Heart left ventricle (tissue), 16 donors: ENCODE measurements at regions not wholly inside any gene's neighbourhood (a gene's known extent, or its start where the extent isn't known, plus 50 kb on each side); places are given as distances from the start of the nearest gene placed in this dataset.

ENCODE experiments used
- ATAC-seq, 4 donors: fragments of 200-7000 bp; cut with Tn5 transposase; one replicate each; pipeline ENCODE4 v1.9.1; 2020 to 2022; ENCODE audit warnings: moderate library complexity in 4 of 4, mild to moderate bottlenecking in 3 of 4, moderate number of reproducible peaks in 1 of 4
- DNase-seq, 5 donors: peaks; one replicate each; pipeline ENCODE4 v3.0.0-alpha.2; 2020
- H3K27ac ChIP-seq, 12 donors: fragments of 200-600 bp; sonication (generic) in 4 of 12; one replicate each; pipeline versions ENCODE4 v1.5.0 to v1.8.0; 2016 to 2022; ENCODE audit warnings: mild to moderate bottlenecking in 2 of 12
- H3K27me3 ChIP-seq, 9 donors: fragments of 200-600 bp; sonication (generic) in 2 of 9; one replicate each; pipeline versions ENCODE4 v1.5.1 to v1.8.0; 2016 to 2022; ENCODE audit warnings: mild to moderate bottlenecking in 3 of 9
- H3K36me3 ChIP-seq, 9 donors: fragments of 200-600 bp; sonication (generic) in 2 of 9; one replicate each; pipeline versions ENCODE4 v1.5.0 to v1.8.0; 2018 to 2022; ENCODE audit warnings: mild to moderate bottlenecking in 2 of 9
- H3K4me1 ChIP-seq, 12 donors: fragments of 200-600 bp; sonication (generic) in 4 of 12; one replicate each; pipeline versions ENCODE4 v1.5.0 to v1.8.0; 2016 to 2022; ENCODE audit warnings: mild to moderate bottlenecking in 3 of 12
- H3K4me3 ChIP-seq, 12 donors: fragments of 200-600 bp; sonication (generic) in 4 of 12; one replicate each; pipeline versions ENCODE4 v1.5.0 to v1.8.0; 2017 to 2022; ENCODE audit warnings: mild to moderate bottlenecking in 9 of 12, moderate library complexity in 4 of 12
- H3K9me3 ChIP-seq, 12 donors: fragments of 200-600 bp; sonication (generic) in 4 of 12; one replicate each; pipeline versions ENCODE4 v1.5.0 to v1.8.0; 2016 to 2022; ENCODE audit warnings: mild to moderate bottlenecking in 1 of 12
- CTCF ChIP-seq, 12 donors: fragments of 200-600 bp; sonication (generic) in 4 of 12; IDR thresholded peaks; one replicate each; pipeline versions ENCODE4 v1.5.0 to v1.8.0; 2018 to 2022; ENCODE audit warnings: antibody characterized with exemption in 12 of 12, mild to moderate bottlenecking in 5 of 12
- POLR2A ChIP-seq, 2 donors: fragments of 450-650 bp; IDR thresholded peaks; one replicate each; pipeline ENCODE4 v1.6.1; 2017; ENCODE audit warnings: antibody characterized with exemption in 2 of 2, mild to moderate bottlenecking in 2 of 2, moderate library complexity in 2 of 2
- WGBS, 4 donors: extraction: QIAGEN DNeasy Blood & Tissue Kit in 2 of 4; methylation state at CpG; one replicate each; pipeline versions ENCODE4 v1.1.5 to v1.1.7; 2013 to 2018; 5-methylcytosine and 5-hydroxymethylcytosine counted together
- intact Hi-C, 10 donors: fragments of 100-400 bp; cut with DNase I; formaldehyde crosslinking; loops; one replicate each; pipeline versions ENCODE4 v1.11.1 to v1.14.2; 2022
- donor health status: ischemic (EF 13 %, LVEDD 7.1; RV severe dilation, severe dysfunction).
- donor health status: healthy with polysubstance abuse.
- donor health status: DM: no; HTN: yes; CAD: no.
- donor health status: DM: no; HTN: no; CAD: no.
- donor health status: ischemic (EF 25% LVEDD 6.9; RV normal size, moderate dysfunction).
- donor health status: ischemic (EF 25% LVEDD 5.7; RV mildly dilated, moderate dysfunction).
- donor health status: healthy.
- donor health status: DM: yes; HTN: yes; CAD: no.
- donor health status: ischemic (EF 35%, LVEDD 5.7; RV mildly dilated, moderate dysfunction).
- donor health status: nonischemic (EF 11% LVEDD 7.7; RV severe dilation, severe dysfunction).
- donor health status: DM: yes; HTN: yes; CAD: no.
- donor health status: PGD.
- donor health status: ischemic (EF 29% LVEDD 5.4; RV normal size, mild dysfunction).
- donor health status: nonischemic (EF 23%, LVEDD 6.1; RV moderate dilation, normal function).

GRCh38 chr3:74303711-74304110, 310.7 kb downstream of the CNTN3 start:
- no peak overlapping the region for H3K27ac ChIP-seq
- H3K4me1 ChIP-seq: peaks cover 0 to 15% (median 0%) of the 10 kb centered on the region in 12 donors
- no peaks in the 10 kb centered on the region for H3K36me3 ChIP-seq
- no peaks in the 10 kb centered on the region for H3K9me3 ChIP-seq
- no peak for DNase-seq
- WGBS, 4 donors: 73 to 81% (median 77%) methylated on average over 2 of the region's 2 CpGs
- no peak overlapping the region for H3K4me3 ChIP-seq
- no peaks in the 10 kb centered on the region for H3K27me3 ChIP-seq
- TF ChIP-seq CTCF (IDR thresholded peaks at IDR 0.05) (no peak), POLR2A (IDR thresholded peaks at IDR 0.05) (no peak)
- intact Hi-C loops: no loop called here
- ATAC-seq: no peak

- ATAC-seq: peak in 1 of 4 donors; percentile 53
- no peak for TF ChIP-seq CTCF (IDR thresholded peaks at IDR 0.05)
- TF ChIP-seq POLR2A (IDR thresholded peaks at IDR 0.05): no peak
- no peak for DNase-seq
- Histone ChIP-seq H3K4me1 (peaks cover 0 to 15% (median 0%) of the 10 kb centered on the region in 12 donors), H3K27me3 (no peaks in the 10 kb centered on the region), H3K4me3 (no peak overlapping the region), H3K9me3 (no peaks in the 10 kb centered on the region), H3K27ac (no peak overlapping the region), H3K36me3 (no peaks in the 10 kb centered on the region)
- intact Hi-C loops: no loop called here
- WGBS, 4 donors: 14 to 23% (median 20%) methylated on average over 1 of the region's 1 CpG
Measured at GRCh38 chr3:74302969-74303368, 311.5 kb downstream of the CNTN3 start.

GRCh38 chr3:74302281-74302680, 312.2 kb downstream of the CNTN3 start:
- no peak overlapping the region for H3K27ac ChIP-seq
- H3K4me3 ChIP-seq: no peak overlapping the region
- DNase-seq (no peak), ATAC-seq (no peak)
- 16 to 38% (median 22%) methylated on average over 1 of the region's 1 CpG for WGBS, 4 donors
- H3K27me3 ChIP-seq: no peaks in the 10 kb centered on the region
- no peaks in the 10 kb centered on the region for H3K9me3 ChIP-seq
- TF ChIP-seq CTCF (IDR thresholded peaks at IDR 0.05) (no peak), POLR2A (IDR thresholded peaks at IDR 0.05) (no peak)
- intact Hi-C loops: no loop called here
- peaks cover 0 to 15% (median 0%) of the 10 kb centered on the region in 12 donors for H3K4me1 ChIP-seq
- H3K36me3 ChIP-seq: no peaks in the 10 kb centered on the region

- Histone ChIP-seq H3K4me3 (no peak overlapping the region), H3K9me3 (no peaks in the 10 kb centered on the region), H3K27me3 (no peaks in the 10 kb centered on the region), H3K36me3 (no peaks in the 10 kb centered on the region), H3K4me1 (peaks cover 0 to 15% (median 0%) of the 10 kb centered on the region in 12 donors), H3K27ac (no peak overlapping the region)
- DNase-seq (no peak), ATAC-seq (peak in 1 of 4 donors; percentile 26)
- TF ChIP-seq POLR2A (IDR thresholded peaks at IDR 0.05) (no peak), CTCF (IDR thresholded peaks at IDR 0.05) (no peak)
- intact Hi-C loops: no loop called here
Measured at GRCh38 chr3:74301056-74301455, 313.4 kb downstream of the CNTN3 start.
